HepG2 (cell line): ENCODE measurements at regions not wholly inside any gene's neighbourhood (a gene's known extent, or its start where the extent isn't known, plus 50 kb on each side); places are given as distances from the start of the nearest gene placed in this dataset.

Source experiments
- MAFG ChIP-seq: sonication (generic); formaldehyde crosslinking; IDR thresholded peaks from 2 replicates; pipeline ENCODE4 v1.5.1; 2020; ENCODE audit warnings: mild to moderate bottlenecking, missing genetic modification reagents
- MXI1 ChIP-seq: IDR thresholded peaks from 3 replicates; pipeline ENCODE4 v1.6.1; 2012; ENCODE audit warnings: low read depth, low read length, inconsistent platforms, borderline replicate concordance
- NFYB ChIP-seq: sonication (generic); formaldehyde crosslinking; IDR thresholded peaks from 2 replicates; pipeline ENCODE4 v1.4.0; 2020; ENCODE audit warnings: missing genetic modification reagents
- NR2C2 ChIP-seq: sonication (generic); formaldehyde crosslinking; IDR thresholded peaks from 2 replicates; pipeline ENCODE4 v1.4.0; 2020; ENCODE audit warnings: missing genetic modification reagents, mild to moderate bottlenecking, moderate library complexity, borderline replicate concordance
- SAFB2 ChIP-seq: sonication (generic); formaldehyde crosslinking; IDR thresholded peaks from 2 replicates; pipeline ENCODE4 v1.5.1; 2020; ENCODE audit warnings: missing genetic modification reagents, low read depth, mild to moderate bottlenecking, borderline replicate concordance
- SIN3A ChIP-seq: IDR thresholded peaks from 2 replicates; pipeline ENCODE4 v1.6.1; 2011; ENCODE audit warnings: low read depth, mild to moderate bottlenecking, control low read depth, low read length, borderline replicate concordance
- ZNF567 ChIP-seq: sonication (generic); formaldehyde crosslinking; IDR thresholded peaks from 2 replicates; pipeline ENCODE4 v1.8.1; 2023; ENCODE audit warnings: mild to moderate bottlenecking, missing genetic modification reagents, borderline replicate concordance
- TF ChIP-seq, protein P1 (sequence below): sonication (generic); formaldehyde crosslinking; IDR thresholded peaks from 2 replicates; pipeline ENCODE4 v1.5.0; 2020; ENCODE audit warnings: mild to moderate bottlenecking, missing genetic modification reagents, moderate library complexity
- TF ChIP-seq, protein P2 (sequence below): sonication (generic); formaldehyde crosslinking; IDR thresholded peaks from 2 replicates; pipeline ENCODE4 v1.5.1; 2020; ENCODE audit warnings: mild to moderate bottlenecking, missing genetic modification reagents, moderate library complexity
- TF ChIP-seq, protein P3 (sequence below): sonication (generic); formaldehyde crosslinking; IDR thresholded peaks from 2 replicates; pipeline ENCODE4 v1.5.1; 2020; ENCODE audit warnings: missing genetic modification reagents, mild to moderate bottlenecking, borderline replicate concordance

DNA sequence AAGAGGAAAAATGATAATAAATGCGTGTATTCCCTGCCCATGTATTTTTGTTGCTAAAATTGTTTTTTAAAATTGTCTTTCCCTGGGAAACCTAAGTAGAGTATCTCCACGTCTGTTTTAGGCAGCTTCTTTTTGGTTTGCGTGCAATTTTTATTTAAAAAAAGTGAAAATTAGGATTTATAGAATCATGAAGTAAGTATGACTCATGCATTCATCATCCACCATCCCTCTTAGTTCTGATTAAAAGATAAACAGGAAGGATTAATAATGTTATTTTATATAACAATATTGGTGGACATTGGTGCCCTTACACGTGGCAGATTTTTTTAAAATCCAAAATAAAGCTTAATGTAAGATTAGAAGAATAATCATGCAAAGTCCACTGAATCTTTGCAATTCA, 358.7 kb downstream of the MED10 start:
- TF ChIP-seq, protein P1, sequence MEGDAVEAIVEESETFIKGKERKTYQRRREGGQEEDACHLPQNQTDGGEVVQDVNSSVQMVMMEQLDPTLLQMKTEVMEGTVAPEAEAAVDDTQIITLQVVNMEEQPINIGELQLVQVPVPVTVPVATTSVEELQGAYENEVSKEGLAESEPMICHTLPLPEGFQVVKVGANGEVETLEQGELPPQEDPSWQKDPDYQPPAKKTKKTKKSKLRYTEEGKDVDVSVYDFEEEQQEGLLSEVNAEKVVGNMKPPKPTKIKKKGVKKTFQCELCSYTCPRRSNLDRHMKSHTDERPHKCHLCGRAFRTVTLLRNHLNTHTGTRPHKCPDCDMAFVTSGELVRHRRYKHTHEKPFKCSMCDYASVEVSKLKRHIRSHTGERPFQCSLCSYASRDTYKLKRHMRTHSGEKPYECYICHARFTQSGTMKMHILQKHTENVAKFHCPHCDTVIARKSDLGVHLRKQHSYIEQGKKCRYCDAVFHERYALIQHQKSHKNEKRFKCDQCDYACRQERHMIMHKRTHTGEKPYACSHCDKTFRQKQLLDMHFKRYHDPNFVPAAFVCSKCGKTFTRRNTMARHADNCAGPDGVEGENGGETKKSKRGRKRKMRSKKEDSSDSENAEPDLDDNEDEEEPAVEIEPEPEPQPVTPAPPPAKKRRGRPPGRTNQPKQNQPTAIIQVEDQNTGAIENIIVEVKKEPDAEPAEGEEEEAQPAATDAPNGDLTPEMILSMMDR (CRISPR knock-in tag): no peak
- TF ChIP-seq, protein P2, sequence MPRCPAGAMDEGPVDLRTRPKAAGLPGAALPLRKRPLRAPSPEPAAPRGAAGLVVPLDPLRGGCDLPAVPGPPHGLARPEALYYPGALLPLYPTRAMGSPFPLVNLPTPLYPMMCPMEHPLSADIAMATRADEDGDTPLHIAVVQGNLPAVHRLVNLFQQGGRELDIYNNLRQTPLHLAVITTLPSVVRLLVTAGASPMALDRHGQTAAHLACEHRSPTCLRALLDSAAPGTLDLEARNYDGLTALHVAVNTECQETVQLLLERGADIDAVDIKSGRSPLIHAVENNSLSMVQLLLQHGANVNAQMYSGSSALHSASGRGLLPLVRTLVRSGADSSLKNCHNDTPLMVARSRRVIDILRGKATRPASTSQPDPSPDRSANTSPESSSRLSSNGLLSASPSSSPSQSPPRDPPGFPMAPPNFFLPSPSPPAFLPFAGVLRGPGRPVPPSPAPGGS (CRISPR knock-in tag): no peak
- TF ChIP-seq MXI1 (no peak), SAFB2 (CRISPR knock-in tag) (no peak), ZNF567 (CRISPR knock-in tag) (no peak), NFYB (CRISPR knock-in tag) (no peak), MAFG (CRISPR knock-in tag) (no peak), NR2C2 (CRISPR knock-in tag) (no peak), SIN3A (no peak)
- TF ChIP-seq, protein P3, sequence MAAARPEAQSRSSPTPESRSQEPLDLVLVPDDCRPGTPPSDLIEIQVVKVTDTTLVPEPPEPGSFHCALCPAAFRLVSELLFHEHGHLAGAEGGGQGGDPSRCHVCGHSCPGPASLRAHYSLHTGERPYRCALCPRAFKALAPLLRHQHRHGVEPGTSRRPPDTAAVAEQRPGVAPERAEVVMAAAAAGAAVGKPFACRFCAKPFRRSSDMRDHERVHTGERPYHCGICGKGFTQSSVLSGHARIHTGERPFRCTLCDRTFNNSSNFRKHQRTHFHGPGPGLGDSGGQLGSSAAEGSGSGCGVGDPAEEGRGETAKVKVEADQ (CRISPR knock-in tag): no peak
